ENCODE measurements at regions not wholly inside any gene's neighbourhood (a gene's known extent, or its start where the extent isn't known, plus 50 kb on each side); places are given as distances from the start of the nearest gene placed in this dataset.

GRCh38 chr1:19564366-19564765 is 79.0 kb upstream of the CAPZB start (continued):
- no peak for TF ChIP-seq ARID3B (CRISPR knock-in tag; IDR thresholded peaks at IDR 0.05; ENCODE audit: borderline replicate concordance)
- TF ChIP-seq CBX2 (IDR thresholded peaks at IDR 0.05; ENCODE audit: insufficient read depth, low read length, poor library complexity, severe bottlenecking) = no peak
- TF ChIP-seq KDM4B (IDR thresholded peaks at IDR 0.05; ENCODE audit: borderline replicate concordance in 2 of 2, low read depth in 1 of 2) = no peak
- no peak for TF ChIP-seq CCAR2 (IDR thresholded peaks at IDR 0.05; ENCODE audit: low read depth, low read length)

GRCh38 chr1:19563324-19564097 is 78.2 kb upstream of the CAPZB start:
- Histone ChIP-seq H3K79me2 (ENCODE audit: control insufficient read depth, insufficient read depth, low read length) (no peaks in the 10 kb centered on the region), H3K9me1 (ENCODE audit: control insufficient read depth, insufficient read depth, low read length) (no peaks in the 10 kb centered on the region), H3K4me1 (replicated peaks in 1 of 2; ENCODE audit: control insufficient read depth in 2 of 2, insufficient read depth in 2 of 2, low read length in 2 of 2) (peaks cover 0 to 4% of the 10 kb centered on the region in 2 experiments; a peak in 2 of 5 replicates), H3K9me3 (replicated peaks; ENCODE audit: control insufficient read depth, insufficient read depth, low read depth, low read length) (no peaks in the 10 kb centered on the region), H3K4me2 (ENCODE audit: insufficient read depth, low read length) (no peak overlapping the region), H3K36me3 (ENCODE audit: control insufficient read depth, insufficient read depth, low read length) (no peaks in the 10 kb centered on the region), H2AFZ (ENCODE audit: low read depth, low read length) (no peak overlapping the region), H3K27ac (ENCODE audit: extremely low read depth, low read depth, low read length) (no peak overlapping the region), H3K27me3 (ENCODE audit: control insufficient read depth in 2 of 2, insufficient read depth in 2 of 2, low read length in 2 of 2) (peaks cover 18 to 26% of the 10 kb centered on the region in 2 experiments), H3K9ac (ENCODE audit: insufficient read depth in 1 of 2, low read depth in 2 of 2, low read length in 2 of 2) (peak overlapping the region in 1 of 2 experiments; percentile 80; a peak in 2 of 4 replicates), H3K4me3 (no peak overlapping the region), H4K20me1 (replicated peaks; ENCODE audit: control insufficient read depth, insufficient read depth, low read length) (no peaks in the 10 kb centered on the region)
- ATAC-seq = peak; percentile 34; the same call in 1 of the 3 replicates
- no peak for FAIRE-seq
- WGBS (ENCODE audit: insufficient coverage, low coverage, missing lambda C conversion rate) = 10% methylated on average over 15 of the region's 15 CpGs
- ChIA-PET POLR2A (interaction anchor here (0.6 to 1.2 kb wide), 5 partner anchors 23 to 715 kb away, joined by 3 read pairs; no protein-coding TSS in a partner anchor), CTCF (ENCODE audit: low intra/inter-chr PET ratio) (no interaction called here)
- intact Hi-C loops (cut with micrococcal nuclease) (no loop called here), in situ Hi-C loops (cut with MboI) (no loop called here)
- BruUV-seq (replicated peaks) = no TSS peak
- peak in 1 of 4 experiments; percentile 9 for DNase-seq (ENCODE audit: extremely low read depth in 1 of 4, low spot score in 3 of 4)
- TF ChIP-seq ZNF146 (CRISPR knock-in tag; IDR thresholded peaks at IDR 0.05; ENCODE audit: unreplicated experiment) (no peak), SREBF1 (IDR thresholded peaks at IDR 0.05; ENCODE audit: borderline replicate concordance, low read depth, low read length) (no peak), CHD1 (IDR thresholded peaks at IDR 0.05; ENCODE audit: low read length) (no peak), HCFC1 (IDR thresholded peaks at IDR 0.05; ENCODE audit: low read depth, low read length) (no peak), RAD51 (IDR thresholded peaks at IDR 0.05; ENCODE audit: borderline replicate concordance, low read depth) (no peak), ZNF277 (CRISPR knock-in tag; IDR thresholded peaks at IDR 0.05; ENCODE audit: borderline replicate concordance) (no peak), SOX6 (IDR thresholded peaks at IDR 0.05) (no peak), BDP1 (IDR thresholded peaks at IDR 0.05; ENCODE audit: insufficient read depth, insufficient read length) (no peak), ZNF384 (IDR thresholded peaks at IDR 0.05; ENCODE audit: low read depth, low read length) (no peak), ZNF644 (tag; IDR thresholded peaks at IDR 0.05; ENCODE audit: low read depth) (no peak), SP1 (CRISPR knock-in tag; IDR thresholded peaks at IDR 0.05) (no peak), MTF1 (CRISPR knock-in tag; IDR thresholded peaks at IDR 0.05; ENCODE audit: borderline replicate concordance) (no peak), ZNF583 (CRISPR knock-in tag; IDR thresholded peaks at IDR 0.05) (no peak), ZNF766 (CRISPR knock-in tag; conservative IDR thresholded peaks at IDR 0.05) (no peak), RBM34 (IDR thresholded peaks at IDR 0.05; ENCODE audit: borderline replicate concordance, insufficient read depth, low read length) (no peak)
